GM18520 (cell line): ENCODE measurements at regions not wholly inside any gene's neighbourhood (a gene's known extent, or its start where the extent isn't known, plus 50 kb on each side); places are given as distances from the start of the nearest gene placed in this dataset.

ENCODE experiments used
- ATAC-seq: cut with Tn5 transposase; IDR thresholded peaks from one replicate; pipeline ENCODE4 v1.9.1; 2021; ENCODE audit not compliant: unreplicated experiment

GRCh38 chr9:91090130-91090410 lies 271.6 kb downstream of the AUH start:
- no peak for ATAC-seq

DNA sequence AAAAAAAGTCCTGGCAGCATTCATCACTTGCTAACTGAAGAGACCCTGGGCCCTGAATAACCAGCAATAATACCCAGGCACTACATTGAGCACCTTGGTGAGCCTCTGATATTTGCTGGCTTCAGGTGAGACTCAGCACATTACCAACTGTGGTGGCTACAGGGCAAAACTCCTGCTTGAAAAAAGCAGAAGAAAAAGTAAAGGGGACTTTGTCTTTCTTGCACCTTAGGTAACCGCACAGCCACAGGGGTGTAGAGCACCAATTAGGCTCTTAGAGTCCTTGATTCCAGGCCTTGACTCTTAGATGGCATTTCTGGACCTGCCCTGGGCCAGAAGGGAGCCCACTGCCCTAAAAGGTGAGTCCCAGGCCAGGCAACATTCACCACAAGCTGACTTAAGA lies 269.5 kb downstream of the AUH start:
- ATAC-seq: no peak

GRCh38 chr9:91094324-91095088 lies 267.2 kb downstream of the AUH start:
- no peak for ATAC-seq

DNA sequence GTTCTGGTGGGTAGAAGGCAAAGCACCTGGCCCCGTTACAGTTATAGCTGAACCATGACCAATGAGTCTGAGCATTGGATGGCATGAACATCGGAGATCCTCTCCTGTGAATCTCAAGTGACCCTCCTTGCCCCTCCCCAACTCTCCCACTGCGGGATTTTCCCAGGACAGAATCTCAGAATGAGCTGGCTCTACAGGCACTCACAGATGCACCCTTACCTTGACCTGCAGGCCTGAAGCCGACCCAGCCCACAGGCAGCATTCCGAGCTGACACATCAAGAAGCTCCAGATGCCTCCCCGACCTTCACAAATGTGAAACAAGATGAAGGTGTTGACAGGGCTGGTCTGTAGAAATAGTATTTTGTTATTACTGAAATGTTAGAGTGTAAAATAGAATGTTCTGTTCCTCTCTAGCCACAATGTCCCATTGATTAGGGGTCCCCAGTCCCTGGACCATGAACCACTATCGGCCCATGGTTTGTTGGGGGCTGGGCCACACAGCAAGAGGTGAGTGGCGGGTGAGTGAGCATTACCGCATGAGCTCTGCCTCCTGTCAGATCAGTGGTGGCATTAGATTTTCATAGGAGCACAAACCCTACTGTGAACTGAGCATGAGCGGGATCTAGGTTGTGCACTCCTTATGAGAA lies 263.4 kb downstream of the AUH start:
- no peak for ATAC-seq

DNA sequence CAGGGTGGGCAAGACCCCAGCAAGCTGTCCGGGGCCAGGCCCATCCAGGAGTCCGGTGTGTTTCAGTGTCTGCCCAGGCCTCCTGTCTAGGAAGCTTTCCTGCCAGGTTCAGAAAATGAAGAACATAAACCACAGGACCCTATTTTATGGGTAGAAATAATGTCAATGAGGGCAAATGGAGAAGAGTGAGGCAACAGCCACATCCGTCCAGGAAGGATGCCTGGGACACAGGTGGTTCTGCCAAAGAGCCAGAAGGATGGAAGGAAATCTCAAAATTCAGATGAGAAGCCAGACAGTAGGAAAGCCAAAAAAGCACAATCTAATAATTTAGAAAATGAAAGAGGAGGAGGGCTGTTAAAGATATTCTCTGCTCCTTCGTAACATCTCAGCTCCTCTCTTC lies 262.3 kb downstream of the AUH start:
- no peak for ATAC-seq

DNA sequence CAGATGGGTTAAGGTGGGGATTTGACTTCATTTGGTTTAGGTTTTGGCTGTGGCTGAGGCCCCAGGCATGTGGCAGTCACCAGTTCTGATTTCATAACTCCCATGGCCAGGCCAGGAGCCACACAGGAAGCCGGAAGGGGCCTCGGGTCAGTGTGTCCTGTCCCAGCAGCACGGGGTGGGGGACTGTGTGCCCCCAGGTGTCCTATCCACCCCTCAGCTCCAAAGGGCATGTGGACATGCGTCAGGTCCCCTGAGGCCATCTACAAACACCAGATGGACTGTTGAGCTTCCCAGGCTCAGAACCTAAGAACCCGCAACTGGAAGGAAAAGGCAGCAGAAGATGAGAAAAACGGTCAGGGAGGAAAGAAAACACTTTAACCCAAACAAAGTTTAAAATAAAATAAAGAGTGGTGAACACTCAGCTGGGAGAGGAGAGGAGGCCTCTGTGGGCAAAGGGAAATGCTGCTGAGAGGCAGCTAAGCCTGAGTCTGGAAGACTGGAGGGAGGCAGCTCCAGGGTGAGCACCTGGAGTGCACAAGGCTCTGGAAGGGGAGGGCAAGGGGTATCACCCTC lies 260.8 kb downstream of the AUH start:
- ATAC-seq: no peak

DNA sequence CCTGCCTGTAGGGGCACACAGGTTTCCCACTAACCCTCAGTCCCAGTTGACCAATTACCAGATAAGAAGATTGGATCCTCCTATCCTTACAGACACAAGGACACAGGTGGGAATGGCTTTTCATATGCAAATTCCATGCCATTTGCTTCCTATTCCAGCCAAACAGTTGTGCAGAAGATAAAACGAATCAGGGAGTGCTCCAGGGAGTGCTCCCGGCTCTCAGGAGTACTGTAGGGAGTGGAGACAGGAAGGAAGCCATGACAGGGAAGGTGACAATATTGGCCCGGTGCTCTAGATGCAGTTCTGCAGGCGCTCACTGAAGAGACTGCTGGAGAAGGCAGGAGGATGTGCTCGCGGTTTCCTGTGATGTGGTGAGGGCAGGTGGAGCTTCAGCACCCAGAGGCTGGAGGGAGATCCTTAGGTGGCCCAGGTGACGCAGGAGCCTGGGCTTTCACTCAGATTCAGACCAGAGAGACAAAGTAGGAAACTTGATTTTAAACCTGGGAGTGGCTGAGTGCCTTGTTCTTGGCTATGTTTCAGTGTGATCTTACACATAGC lies 260.0 kb downstream of the AUH start:
- no peak for ATAC-seq

DNA sequence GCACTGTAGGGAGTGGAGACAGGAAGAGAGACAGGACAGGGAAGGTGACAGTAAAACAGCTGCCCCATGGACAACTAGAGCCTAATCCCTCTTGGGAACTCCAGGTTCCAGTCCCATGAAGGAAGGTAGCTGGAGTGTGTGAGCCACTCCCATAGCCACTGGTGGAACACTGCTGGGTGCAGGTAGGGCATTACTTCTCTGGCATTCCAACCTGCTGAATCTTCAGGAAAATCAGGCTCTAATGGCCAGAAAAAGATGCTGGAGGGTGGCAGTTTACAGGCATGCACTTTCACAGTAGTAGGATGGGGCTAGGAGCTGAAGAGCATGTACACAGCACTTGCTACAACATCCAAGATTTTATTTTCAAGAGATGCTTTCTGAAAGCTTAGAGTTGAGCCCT lies 259.4 kb downstream of the AUH start:
- ATAC-seq: no peak

DNA sequence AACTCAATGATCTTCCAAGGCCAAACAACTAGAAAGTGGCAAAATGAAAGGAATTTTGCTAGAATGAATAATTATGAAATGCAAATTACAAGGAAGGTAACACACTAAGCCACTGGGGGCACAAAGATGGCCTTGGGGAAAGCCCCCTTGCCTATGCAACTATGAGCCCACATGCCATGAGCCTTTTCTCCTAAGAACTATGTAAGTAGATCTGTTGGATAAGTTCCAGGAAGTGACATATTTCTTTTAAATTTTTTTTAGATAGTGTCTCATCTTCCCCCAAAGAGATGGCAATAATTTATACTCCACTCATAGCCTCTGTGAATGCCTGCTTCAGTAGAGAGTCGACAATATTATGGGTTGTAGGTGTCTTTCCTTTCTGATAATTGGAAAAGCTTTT lies 257.8 kb downstream of the AUH start:
- ATAC-seq: no peak

GRCh38 chr9:91106415-91107081 lies 255.2 kb downstream of the AUH start:
- ATAC-seq: no peak

GRCh38 chr9:91111226-91111625 lies 250.5 kb downstream of the AUH start:
- ATAC-seq: no peak

GRCh38 chr9:91111876-91112275 lies 249.8 kb downstream of the AUH start:
- no peak for ATAC-seq

GRCh38 chr9:91113016-91113415 lies 248.7 kb downstream of the AUH start:
- no peak for ATAC-seq

GRCh38 chr9:91114450-91114849 lies 247.3 kb downstream of the AUH start:
- ATAC-seq: no peak

DNA sequence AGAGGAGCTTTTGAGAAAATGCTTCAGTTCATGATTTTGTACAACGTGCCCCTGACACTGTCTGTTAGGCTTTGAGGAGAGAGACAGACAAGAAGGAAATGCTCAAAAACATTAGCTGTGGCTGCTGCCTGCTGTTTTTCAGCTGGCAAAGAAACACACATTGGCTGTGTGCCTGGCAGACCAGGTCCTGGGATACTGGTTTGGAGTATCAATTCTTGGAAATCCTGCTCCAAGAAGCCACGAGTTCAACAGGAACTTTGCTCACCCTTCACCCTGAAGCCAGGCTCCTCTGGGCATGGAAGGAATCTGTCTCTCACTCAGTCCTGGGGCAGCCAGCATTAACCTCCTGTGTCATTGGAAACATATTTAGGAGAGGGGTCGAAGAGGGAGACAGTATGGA lies 245.5 kb downstream of the AUH start:
- ATAC-seq: no peak

GRCh38 chr9:91116711-91117110 lies 245.0 kb downstream of the AUH start:
- no peak for ATAC-seq

- ATAC-seq: no peak
Measured at GRCh38 chr9:91117474-91117891, 244.2 kb downstream of the AUH start.

- ATAC-seq: no peak
Measured at GRCh38 chr9:91117959-91118703, 243.6 kb downstream of the AUH start.

- ATAC-seq: no peak
Measured at GRCh38 chr9:91118704-91119025, 243.1 kb downstream of the AUH start.

- no peak for ATAC-seq
Measured at GRCh38 chr9:91119142-91119541, 242.6 kb downstream of the AUH start.

DNA sequence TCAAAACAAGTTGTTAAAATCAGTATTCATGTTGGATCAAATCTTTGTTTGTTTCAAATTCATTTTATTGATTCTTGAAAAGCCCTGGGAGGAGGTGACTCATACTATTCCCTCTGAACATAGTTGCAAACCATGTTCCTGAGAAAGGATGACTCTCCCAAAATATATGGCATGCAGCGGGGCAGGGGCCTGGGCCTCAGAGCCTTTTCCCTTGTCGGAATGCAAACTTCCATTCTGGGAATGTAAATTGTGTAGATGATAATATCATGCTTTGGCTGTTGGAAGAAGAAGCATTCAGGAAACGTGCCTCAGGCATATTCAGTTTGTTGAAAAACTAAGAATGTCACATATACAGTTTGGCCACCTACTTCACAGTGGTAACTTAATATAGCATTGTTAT lies 242.0 kb downstream of the AUH start:
- no peak for ATAC-seq
